ENCODE measurements at regions not wholly inside any gene's neighbourhood (a gene's known extent, or its start where the extent isn't known, plus 50 kb on each side); places are given as distances from the start of the nearest gene placed in this dataset.

GRCh38 chr13:61850794-61851193 lies 435.1 kb upstream of the PCDH20 start:
- Histone ChIP-seq H3K27ac (ENCODE audit: low read length) (no peak overlapping the region), H3K9me3 (ENCODE audit: control insufficient read depth, low read length) (no peaks in the 10 kb centered on the region), H3K4me1 (ENCODE audit: control insufficient read depth, insufficient read depth, low read length) (no peaks in the 10 kb centered on the region), H3K4me3 (ENCODE audit: low read length) (no peak overlapping the region), H3K27me3 (ENCODE audit: control insufficient read depth, insufficient read depth) (no peaks in the 10 kb centered on the region)
- intact Hi-C loops (cut with DNase I): no loop called here
- no peak for ATAC-seq
- no peak for DNase-seq
- WGBS: 80% methylated on average over 3 of the region's 3 CpGs

GRCh38 chr13:61838568-61838967 lies 422.9 kb upstream of the PCDH20 start:
- DNase-seq (no peak), ATAC-seq (no peak)
- no peaks in the 10 kb centered on the region for H3K4me1 ChIP-seq (ENCODE audit: control insufficient read depth, insufficient read depth, low read length)
- no peak overlapping the region for H3K4me3 ChIP-seq (ENCODE audit: low read length)
- intact Hi-C loops (cut with DNase I): no loop called here
- no peaks in the 10 kb centered on the region for H3K9me3 ChIP-seq (ENCODE audit: control insufficient read depth, low read length)
- 81% methylated on average over 2 of the region's 2 CpGs for WGBS
- no peak overlapping the region for H3K27ac ChIP-seq (ENCODE audit: low read length)
- no peaks in the 10 kb centered on the region for H3K27me3 ChIP-seq (ENCODE audit: control insufficient read depth, insufficient read depth)

DNA sequence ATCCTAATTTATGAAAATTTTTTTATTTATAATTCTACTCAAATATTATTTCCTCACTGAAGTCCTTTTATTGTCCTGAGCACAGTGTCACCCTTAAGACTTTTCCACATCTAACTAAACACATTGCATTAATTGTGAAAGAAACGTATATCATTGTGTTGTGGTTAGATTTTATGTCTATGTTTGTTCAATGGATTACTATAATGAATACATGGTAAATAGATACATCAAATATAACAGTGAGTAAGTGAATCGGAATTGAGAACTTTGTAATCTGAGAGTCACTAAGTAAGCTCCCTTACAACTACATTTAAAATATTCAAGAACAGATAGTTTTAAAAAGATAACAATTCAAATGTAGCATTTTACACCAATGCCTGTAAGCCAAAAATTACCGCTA lies 417.6 kb upstream of the PCDH20 start:
- Histone ChIP-seq H3K27ac (ENCODE audit: low read length) (no peak overlapping the region), H3K4me1 (ENCODE audit: control insufficient read depth, insufficient read depth, low read length) (no peaks in the 10 kb centered on the region), H3K9me3 (ENCODE audit: control insufficient read depth, low read length) (no peaks in the 10 kb centered on the region), H3K4me3 (ENCODE audit: low read length) (no peak overlapping the region), H3K27me3 (ENCODE audit: control insufficient read depth, insufficient read depth) (no peaks in the 10 kb centered on the region)
- DNase-seq: no peak
- intact Hi-C loops (cut with DNase I): no loop called here
- no peak for ATAC-seq
- 85% methylated on average over 3 of the region's 3 CpGs for WGBS

GRCh38 chr13:61831026-61831425 lies 415.4 kb upstream of the PCDH20 start:
- H3K27ac ChIP-seq (ENCODE audit: low read length): no peak overlapping the region
- H3K4me1 ChIP-seq (ENCODE audit: control insufficient read depth, insufficient read depth, low read length): no peaks in the 10 kb centered on the region
- no peak overlapping the region for H3K4me3 ChIP-seq (ENCODE audit: low read length)
- H3K9me3 ChIP-seq (ENCODE audit: control insufficient read depth, low read length): no peaks in the 10 kb centered on the region
- intact Hi-C loops (cut with DNase I): no loop called here
- DNase-seq (no peak), ATAC-seq (no peak)
- no peaks in the 10 kb centered on the region for H3K27me3 ChIP-seq (ENCODE audit: control insufficient read depth, insufficient read depth)
- 37% methylated on average over 2 of the region's 2 CpGs for WGBS

- H3K27ac ChIP-seq (ENCODE audit: low read length): no peak overlapping the region
- no peaks in the 10 kb centered on the region for H3K27me3 ChIP-seq (ENCODE audit: control insufficient read depth, insufficient read depth)
- WGBS: 31% methylated on average over 1 of the region's 1 CpG
- ATAC-seq (no peak), DNase-seq (no peak)
- no peak overlapping the region for H3K4me3 ChIP-seq (ENCODE audit: low read length)
- no peaks in the 10 kb centered on the region for H3K4me1 ChIP-seq (ENCODE audit: control insufficient read depth, insufficient read depth, low read length)
- H3K9me3 ChIP-seq (ENCODE audit: control insufficient read depth, low read length): no peaks in the 10 kb centered on the region
- intact Hi-C loops (cut with DNase I): no loop called here
Observed at GRCh38 chr13:61830475-61830874, 414.8 kb upstream of the PCDH20 start.

DNA sequence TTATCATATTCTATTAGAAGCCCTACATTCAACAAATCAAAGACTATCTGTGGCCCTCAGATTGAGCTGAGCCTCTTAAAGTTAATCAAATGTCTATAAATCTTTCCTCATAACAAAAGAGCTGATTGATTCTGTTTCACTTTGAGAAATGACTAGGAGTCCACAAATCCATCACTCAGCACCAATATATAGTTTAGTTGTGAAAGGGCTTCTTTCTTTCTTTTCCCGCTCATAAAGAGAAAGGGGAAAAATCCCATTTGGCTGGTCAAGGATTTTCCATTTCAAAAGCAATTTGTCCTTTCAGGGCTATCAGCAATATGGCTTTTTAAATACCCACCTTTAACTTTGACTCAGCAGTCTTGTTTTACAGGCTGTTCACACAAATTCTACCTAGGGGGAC lies 408.5 kb upstream of the PCDH20 start:
- intact Hi-C loops (cut with DNase I): no loop called here
- 96% methylated on average over 1 of the region's 1 CpG for WGBS

GRCh38 chr13:61812286-61812685 lies 396.6 kb upstream of the PCDH20 start:
- DNase-seq (no peak), ATAC-seq (no peak)
- no peak overlapping the region for H3K4me3 ChIP-seq (ENCODE audit: low read length)
- no peaks in the 10 kb centered on the region for H3K27me3 ChIP-seq (ENCODE audit: control insufficient read depth, insufficient read depth)
- no peak overlapping the region for H3K27ac ChIP-seq (ENCODE audit: low read length)
- 87% methylated on average over 3 of the region's 3 CpGs for WGBS
- intact Hi-C loops (cut with DNase I): no loop called here
- H3K9me3 ChIP-seq (ENCODE audit: control insufficient read depth, low read length): no peaks in the 10 kb centered on the region
- H3K4me1 ChIP-seq (ENCODE audit: control insufficient read depth, insufficient read depth, low read length): no peaks in the 10 kb centered on the region

More for the DNA sequence above, 408.5 kb upstream of the PCDH20 start:
- Histone ChIP-seq H3K9me3 (ENCODE audit: control insufficient read depth, low read length) (no peaks in the 10 kb centered on the region), H3K27me3 (ENCODE audit: control insufficient read depth, insufficient read depth) (no peaks in the 10 kb centered on the region), H3K27ac (ENCODE audit: low read length) (no peak overlapping the region), H3K4me1 (ENCODE audit: control insufficient read depth, insufficient read depth, low read length) (no peaks in the 10 kb centered on the region), H3K4me3 (ENCODE audit: low read length) (no peak overlapping the region)
- ATAC-seq (no peak), DNase-seq (no peak)

GRCh38 chr13:61810065-61810464 lies 394.4 kb upstream of the PCDH20 start:
- WGBS: 55% methylated on average over 1 of the region's 1 CpG

DNA sequence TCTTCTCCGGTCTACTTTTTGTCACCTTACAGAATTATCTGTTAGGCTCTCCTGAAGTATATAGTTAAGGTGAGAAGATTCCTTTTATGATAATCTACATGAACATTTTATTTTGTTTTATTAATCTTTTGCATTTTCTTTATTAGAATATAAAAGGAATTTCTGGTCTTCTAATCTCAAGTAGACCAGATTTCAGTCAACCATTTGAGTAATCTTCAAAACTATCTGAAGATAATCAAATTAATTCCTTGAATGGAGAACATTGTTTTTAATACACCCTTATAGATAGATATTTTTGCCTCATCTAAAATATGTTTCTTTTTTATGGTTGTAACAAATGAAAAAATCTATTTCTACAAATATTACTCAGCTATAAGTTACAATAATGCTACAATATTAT lies 381.7 kb upstream of the PCDH20 start:
- WGBS: 96% methylated on average over 1 of the region's 1 CpG
- DNase-seq: no peak
- no peak for ATAC-seq
- Histone ChIP-seq H3K9me3 (ENCODE audit: control insufficient read depth, low read length) (no peaks in the 10 kb centered on the region), H3K27me3 (ENCODE audit: control insufficient read depth, insufficient read depth) (no peaks in the 10 kb centered on the region), H3K27ac (ENCODE audit: low read length) (no peak overlapping the region), H3K4me1 (ENCODE audit: control insufficient read depth, insufficient read depth, low read length) (no peaks in the 10 kb centered on the region), H3K4me3 (ENCODE audit: low read length) (no peak overlapping the region)
- intact Hi-C loops (cut with DNase I): no loop called here

More at GRCh38 chr13:61810065-61810464, 394.4 kb upstream of the PCDH20 start:
- no peaks in the 10 kb centered on the region for H3K4me1 ChIP-seq (ENCODE audit: control insufficient read depth, insufficient read depth, low read length)
- ATAC-seq: no peak
- H3K4me3 ChIP-seq (ENCODE audit: low read length): no peak overlapping the region
- no peak overlapping the region for H3K27ac ChIP-seq (ENCODE audit: low read length)
- no peaks in the 10 kb centered on the region for H3K9me3 ChIP-seq (ENCODE audit: control insufficient read depth, low read length)
- intact Hi-C loops (cut with DNase I): no loop called here
- no peak for DNase-seq
- H3K27me3 ChIP-seq (ENCODE audit: control insufficient read depth, insufficient read depth): no peaks in the 10 kb centered on the region

GRCh38 chr13:61795580-61795979 lies 379.9 kb upstream of the PCDH20 start:
- DNase-seq: no peak
- 35% methylated on average over 1 of the region's 1 CpG for WGBS
- H3K27me3 ChIP-seq (ENCODE audit: control insufficient read depth, insufficient read depth): no peaks in the 10 kb centered on the region

GRCh38 chr13:61779456-61779855 lies 363.8 kb upstream of the PCDH20 start:
- no peaks in the 10 kb centered on the region for H3K9me3 ChIP-seq (ENCODE audit: control insufficient read depth, low read length)
- H3K27me3 ChIP-seq (ENCODE audit: control insufficient read depth, insufficient read depth): no peaks in the 10 kb centered on the region
- intact Hi-C loops (cut with DNase I): no loop called here
- H3K4me3 ChIP-seq (ENCODE audit: low read length): no peak overlapping the region
- ATAC-seq (no peak), DNase-seq (no peak)
- no peak overlapping the region for H3K27ac ChIP-seq (ENCODE audit: low read length)
- WGBS: 75% methylated on average over 3 of the region's 3 CpGs
- H3K4me1 ChIP-seq (ENCODE audit: control insufficient read depth, insufficient read depth, low read length): no peaks in the 10 kb centered on the region

More at GRCh38 chr13:61795580-61795979, 379.9 kb upstream of the PCDH20 start:
- H3K4me3 ChIP-seq (ENCODE audit: low read length): no peak overlapping the region
- intact Hi-C loops (cut with DNase I): no loop called here
- ATAC-seq: peak; percentile 26 to 62
- H3K27ac ChIP-seq (ENCODE audit: low read length): no peak overlapping the region
- H3K9me3 ChIP-seq (ENCODE audit: control insufficient read depth, low read length): no peaks in the 10 kb centered on the region
- H3K4me1 ChIP-seq (ENCODE audit: control insufficient read depth, insufficient read depth, low read length): no peaks in the 10 kb centered on the region

GRCh38 chr13:61778531-61778930 lies 362.9 kb upstream of the PCDH20 start:
- WGBS: 68% methylated on average over 6 of the region's 6 CpGs
- Histone ChIP-seq H3K9me3 (ENCODE audit: control insufficient read depth, low read length) (no peaks in the 10 kb centered on the region), H3K27me3 (ENCODE audit: control insufficient read depth, insufficient read depth) (no peaks in the 10 kb centered on the region), H3K4me1 (ENCODE audit: control insufficient read depth, insufficient read depth, low read length) (no peaks in the 10 kb centered on the region), H3K4me3 (ENCODE audit: low read length) (no peak overlapping the region), H3K27ac (ENCODE audit: low read length) (no peak overlapping the region)
- intact Hi-C loops (cut with DNase I): no loop called here
- ATAC-seq: no peak
- DNase-seq: no peak
